ENCODE measurements at regions not wholly inside any gene's neighbourhood (a gene's known extent, or its start where the extent isn't known, plus 50 kb on each side); places are given as distances from the start of the nearest gene placed in this dataset.
"Not testable (repeated sequence)": the region's sequence is repeated elsewhere in the genome, so short reads cannot be mapped to it uniquely, and the experiment has no call there.

DNA sequence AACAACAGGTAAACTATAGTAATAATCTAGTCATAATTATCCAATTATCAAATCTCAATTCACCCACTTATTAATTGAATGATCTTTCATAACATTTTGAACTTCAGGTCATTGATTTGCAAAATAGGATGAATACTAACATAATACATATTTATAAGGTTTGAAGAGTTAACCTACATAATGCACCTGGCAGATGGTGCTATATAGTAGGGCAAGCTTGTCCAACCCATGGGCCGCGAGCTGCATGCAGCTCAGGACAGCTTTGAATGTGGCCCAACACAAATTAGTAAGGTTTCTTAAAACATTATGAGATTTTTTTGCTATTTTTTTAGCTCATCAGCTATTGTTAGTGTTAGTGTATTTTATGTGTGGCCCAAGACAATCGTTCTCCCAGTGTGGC lies 815.8 kb upstream of the ID2 start:
- Mint-ChIP-seq H3K27ac (no peak overlapping the region), H3K4me1 (ENCODE audit: low read depth) (peaks cover 3% of the 10 kb centered on the region), H3K36me3 (no peaks in the 10 kb centered on the region), H3K4me3 (no peak overlapping the region), H3K9me3 (ENCODE audit: low read depth) (no peaks in the 10 kb centered on the region), H3K27me3 (no peaks in the 10 kb centered on the region)

DNA sequence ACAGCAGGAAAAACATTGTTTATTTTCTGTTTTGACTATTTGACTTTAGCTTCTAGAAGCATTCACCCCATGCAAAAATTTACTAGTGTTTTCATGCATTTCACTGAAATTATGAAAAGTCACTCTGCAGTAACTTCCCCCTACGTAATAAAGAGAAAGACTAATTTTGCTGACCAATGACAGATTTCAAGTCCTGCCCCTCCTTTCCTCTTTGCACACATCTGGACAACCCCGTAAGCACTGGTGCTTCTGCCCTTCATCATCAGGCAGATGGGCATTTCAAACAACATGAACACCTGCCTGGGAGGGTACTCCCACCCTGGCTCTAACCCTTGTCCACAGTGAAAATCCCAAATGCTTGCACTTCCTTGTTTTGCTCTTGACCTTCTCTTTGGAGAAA lies 815.0 kb upstream of the ID2 start:
- Mint-ChIP-seq H3K27me3 (no peaks in the 10 kb centered on the region), H3K27ac (no peak overlapping the region), H3K4me3 (no peak overlapping the region), H3K4me1 (ENCODE audit: low read depth) (peaks cover 3% of the 10 kb centered on the region), H3K9me3 (ENCODE audit: low read depth) (no peaks in the 10 kb centered on the region), H3K36me3 (no peaks in the 10 kb centered on the region)

DNA sequence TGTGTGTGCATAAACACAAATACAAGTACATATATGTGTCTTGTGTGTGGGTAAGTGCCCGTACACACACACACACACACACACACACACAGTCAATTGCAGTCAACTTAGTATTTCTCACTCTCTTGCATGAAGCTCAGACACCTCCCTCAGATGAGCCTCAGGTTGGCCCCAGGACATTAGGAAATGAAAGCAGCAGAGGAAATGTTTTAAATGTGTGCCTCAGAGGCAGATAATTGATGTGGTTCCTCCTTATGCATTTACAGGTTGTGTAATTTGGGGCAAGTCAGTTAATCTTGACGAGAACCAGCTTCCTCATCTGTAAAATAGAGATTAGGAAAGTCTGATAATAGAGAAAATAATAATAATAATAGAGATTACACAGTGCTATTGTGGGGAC lies 814.0 kb upstream of the ID2 start:
- H3K27ac Mint-ChIP-seq = no peak overlapping the region
- no peak overlapping the region for H3K4me3 Mint-ChIP-seq
- H3K9me3 Mint-ChIP-seq (ENCODE audit: low read depth) = no peaks in the 10 kb centered on the region
- no peaks in the 10 kb centered on the region for H3K36me3 Mint-ChIP-seq
- no peaks in the 10 kb centered on the region for H3K27me3 Mint-ChIP-seq
- H3K4me1 Mint-ChIP-seq (ENCODE audit: low read depth) = peaks cover 3% of the 10 kb centered on the region

DNA sequence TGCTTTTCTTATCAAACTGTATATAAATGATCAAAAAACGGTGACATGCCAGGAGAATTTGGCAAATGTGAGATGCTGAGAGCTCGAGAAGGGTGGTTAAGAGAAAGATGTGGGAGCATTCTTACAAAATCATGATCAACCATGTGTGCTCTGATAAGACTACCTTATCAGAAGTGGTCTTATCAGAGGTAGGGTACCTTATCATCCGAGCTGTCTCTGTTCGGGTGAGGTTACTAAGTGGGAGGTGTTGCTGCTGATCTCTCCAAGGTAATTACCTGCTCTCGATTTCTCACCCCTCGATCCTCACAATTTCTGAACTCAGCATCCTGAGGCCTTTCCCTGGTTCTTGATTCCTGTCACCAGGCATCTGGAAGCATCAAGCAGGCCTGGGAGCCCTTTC lies 813.0 kb upstream of the ID2 start:
- no peak overlapping the region for H3K27ac Mint-ChIP-seq
- H3K27me3 Mint-ChIP-seq = no peaks in the 10 kb centered on the region
- H3K9me3 Mint-ChIP-seq (ENCODE audit: low read depth) = no peaks in the 10 kb centered on the region
- H3K4me1 Mint-ChIP-seq (ENCODE audit: low read depth) = peaks cover 3% of the 10 kb centered on the region
- no peak overlapping the region for H3K4me3 Mint-ChIP-seq
- no peaks in the 10 kb centered on the region for H3K36me3 Mint-ChIP-seq

DNA sequence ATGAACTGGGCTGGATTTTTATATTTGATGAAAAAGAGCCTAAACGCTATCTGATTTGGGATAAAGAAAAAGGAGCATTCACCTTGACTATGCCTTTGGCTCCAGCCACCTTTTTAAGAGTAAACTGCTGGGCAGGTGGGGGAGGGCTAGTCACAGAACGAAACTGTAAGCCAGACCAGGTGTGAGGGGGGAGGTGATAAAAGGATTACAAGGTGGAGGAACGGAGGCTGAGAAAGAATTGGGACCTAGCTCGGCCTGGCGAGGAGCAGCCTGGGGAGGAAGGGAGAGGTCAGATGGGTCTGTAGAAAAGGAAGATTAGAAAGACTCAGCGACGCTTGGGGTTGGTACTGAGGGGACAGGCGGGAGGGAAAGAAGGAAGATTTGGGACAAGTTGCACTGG lies 805.4 kb upstream of the ID2 start:
- H3K9me3 Mint-ChIP-seq (ENCODE audit: low read depth); H3K27ac Mint-ChIP-seq; H3K36me3 Mint-ChIP-seq: not testable (repeated sequence)

DNA sequence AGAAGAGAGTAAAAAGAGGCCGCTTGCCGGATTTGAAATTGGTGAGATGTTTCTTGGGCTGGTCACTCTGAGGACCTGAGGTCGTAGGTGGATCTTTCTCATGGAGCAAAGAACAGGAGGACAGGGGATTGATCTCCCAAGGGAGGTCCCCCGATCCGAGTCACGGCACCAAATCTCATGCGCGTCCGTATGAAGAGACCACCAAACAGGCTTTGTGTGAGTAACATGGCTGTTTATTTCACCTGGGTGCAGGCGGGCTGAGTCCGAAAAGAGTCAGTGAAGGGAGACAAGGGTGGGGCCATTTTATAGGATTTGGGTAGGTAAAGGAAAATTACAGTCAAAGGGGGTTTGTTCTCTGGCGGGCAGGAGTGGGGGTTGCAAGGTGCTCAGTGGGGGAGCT lies 803.6 kb upstream of the ID2 start:
- not testable (repeated sequence) for H3K4me1 Mint-ChIP-seq (ENCODE audit: low read depth); H3K27me3 Mint-ChIP-seq; H3K36me3 Mint-ChIP-seq; H3K9me3 Mint-ChIP-seq (ENCODE audit: low read depth); H3K27ac Mint-ChIP-seq; H3K4me3 Mint-ChIP-seq

More for the DNA sequence above, 805.4 kb upstream of the ID2 start:
- not testable (repeated sequence) for H3K4me3 Mint-ChIP-seq; H3K4me1 Mint-ChIP-seq (ENCODE audit: low read depth); H3K27me3 Mint-ChIP-seq

DNA sequence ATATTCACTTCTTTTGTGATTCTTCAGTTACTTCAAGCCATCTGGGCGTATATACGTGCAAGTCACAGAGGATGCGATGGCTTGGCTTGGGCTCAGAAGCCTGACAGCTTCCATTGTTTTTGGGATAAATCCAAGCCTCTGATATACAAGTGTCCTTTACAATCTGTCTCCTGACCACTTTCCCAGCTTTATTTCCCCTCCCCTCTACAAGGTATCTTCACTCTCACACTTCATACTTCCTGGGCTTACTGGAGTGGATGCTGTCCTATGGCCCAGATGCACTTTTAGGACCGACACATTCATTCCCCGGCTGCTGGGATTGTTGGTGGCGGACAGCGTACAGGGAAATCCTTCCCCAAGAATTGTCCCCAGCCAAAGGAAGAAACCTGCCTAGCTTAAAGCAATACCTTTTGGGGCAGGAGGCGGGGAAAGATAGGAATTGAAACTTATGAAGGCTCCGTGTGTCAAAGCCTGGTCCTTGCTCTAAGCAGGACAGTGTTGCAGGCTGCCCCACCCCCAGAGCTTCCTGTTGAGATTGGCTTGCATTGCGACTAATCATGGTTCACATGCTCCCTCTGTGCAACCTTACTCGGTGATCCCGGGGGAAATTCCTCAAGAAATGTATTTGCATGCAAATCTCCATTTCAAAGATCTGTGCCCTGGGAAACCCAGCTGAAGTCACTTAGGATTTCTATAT lies 802.9 kb upstream of the ID2 start:
- Mint-ChIP-seq H3K4me3 (no peak overlapping the region), H3K27me3 (no peaks in the 10 kb centered on the region), H3K9me3 (ENCODE audit: low read depth) (no peaks in the 10 kb centered on the region), H3K27ac (no peak overlapping the region), H3K36me3 (no peaks in the 10 kb centered on the region), H3K4me1 (ENCODE audit: low read depth) (no peaks in the 10 kb centered on the region)

DNA sequence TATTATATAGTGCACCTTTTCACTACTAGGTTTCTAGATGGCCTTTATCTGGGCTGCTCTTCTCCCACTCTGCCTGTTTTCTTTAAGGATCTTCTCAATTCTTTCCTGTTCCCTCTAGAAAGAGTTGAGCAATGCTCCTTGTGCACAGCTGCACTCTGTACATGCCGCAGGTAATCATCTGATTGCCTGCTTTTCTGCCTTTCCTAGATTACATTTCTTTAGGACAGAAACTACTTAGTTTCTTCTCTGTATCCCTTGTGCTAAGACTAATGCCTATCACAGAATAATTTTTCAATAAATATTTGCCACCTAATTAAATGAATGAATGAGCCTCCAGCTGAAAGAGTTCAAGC lies 802.4 kb upstream of the ID2 start:
- Mint-ChIP-seq H3K27me3 (no peaks in the 10 kb centered on the region), H3K27ac (no peak overlapping the region), H3K9me3 (ENCODE audit: low read depth) (no peaks in the 10 kb centered on the region), H3K36me3 (no peaks in the 10 kb centered on the region), H3K4me1 (ENCODE audit: low read depth) (no peaks in the 10 kb centered on the region), H3K4me3 (no peak overlapping the region)

GRCh38 chr2:7880126-7880525 lies 801.7 kb upstream of the ID2 start:
- Mint-ChIP-seq H3K4me3 (no peak overlapping the region), H3K36me3 (no peaks in the 10 kb centered on the region)

GRCh38 chr2:7880566-7880965 lies 801.3 kb upstream of the ID2 start:
- H3K4me3 Mint-ChIP-seq = no peak overlapping the region
- H3K27ac Mint-ChIP-seq = no peak overlapping the region
- no peaks in the 10 kb centered on the region for H3K27me3 Mint-ChIP-seq
- H3K4me1 Mint-ChIP-seq (ENCODE audit: low read depth) = no peaks in the 10 kb centered on the region
- no peaks in the 10 kb centered on the region for H3K36me3 Mint-ChIP-seq
- H3K9me3 Mint-ChIP-seq (ENCODE audit: low read depth) = no peaks in the 10 kb centered on the region

More at GRCh38 chr2:7880126-7880525, 801.7 kb upstream of the ID2 start:
- Mint-ChIP-seq H3K27me3 (no peaks in the 10 kb centered on the region), H3K9me3 (ENCODE audit: low read depth) (no peaks in the 10 kb centered on the region), H3K27ac (no peak overlapping the region), H3K4me1 (ENCODE audit: low read depth) (no peaks in the 10 kb centered on the region)

DNA sequence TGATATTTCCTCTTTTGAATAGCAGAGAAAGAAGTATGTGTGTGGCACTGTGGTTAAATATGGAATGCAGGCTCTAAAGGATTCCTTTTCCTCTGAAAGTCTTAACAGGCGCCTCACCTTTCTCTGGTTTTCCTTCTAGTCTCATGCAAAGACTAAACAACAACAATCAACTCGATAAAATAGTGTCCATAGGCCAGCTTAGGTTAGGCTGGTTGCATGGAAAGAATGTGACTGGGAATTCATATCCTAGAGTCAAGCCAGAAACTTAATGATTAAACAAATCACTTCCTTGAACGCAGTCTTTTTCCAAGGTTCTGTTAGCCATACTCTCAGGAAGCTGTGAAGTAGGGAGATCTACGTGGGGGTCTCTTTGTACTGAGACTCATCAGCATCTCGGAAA lies 800.8 kb upstream of the ID2 start:
- Mint-ChIP-seq H3K4me3 (no peak overlapping the region), H3K4me1 (ENCODE audit: low read depth) (no peaks in the 10 kb centered on the region), H3K36me3 (no peaks in the 10 kb centered on the region), H3K27ac (no peak overlapping the region), H3K9me3 (ENCODE audit: low read depth) (no peaks in the 10 kb centered on the region), H3K27me3 (no peaks in the 10 kb centered on the region)

DNA sequence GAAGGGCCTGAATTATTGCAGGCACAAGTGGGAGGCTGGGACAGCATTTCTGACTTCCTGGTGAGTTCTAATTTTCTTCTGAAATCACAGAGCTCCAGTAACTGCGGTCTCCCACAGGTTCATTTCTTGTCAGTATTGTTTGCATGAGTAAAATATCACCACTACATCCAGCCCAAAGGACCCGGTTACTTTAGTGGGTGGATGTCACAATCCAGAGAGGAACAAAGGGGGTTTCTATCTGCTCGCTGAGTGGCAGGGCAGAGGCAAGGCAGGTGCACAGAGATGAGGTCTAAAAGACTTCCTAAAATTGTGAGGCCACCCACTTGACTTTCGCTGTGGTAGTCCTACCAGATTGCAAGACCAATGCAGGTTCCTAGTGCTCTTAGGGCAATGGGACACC lies 800.4 kb upstream of the ID2 start:
- Mint-ChIP-seq H3K9me3 (ENCODE audit: low read depth) (no peaks in the 10 kb centered on the region), H3K4me1 (ENCODE audit: low read depth) (no peaks in the 10 kb centered on the region), H3K36me3 (no peaks in the 10 kb centered on the region), H3K27ac (no peak overlapping the region), H3K27me3 (no peaks in the 10 kb centered on the region), H3K4me3 (no peak overlapping the region)

DNA sequence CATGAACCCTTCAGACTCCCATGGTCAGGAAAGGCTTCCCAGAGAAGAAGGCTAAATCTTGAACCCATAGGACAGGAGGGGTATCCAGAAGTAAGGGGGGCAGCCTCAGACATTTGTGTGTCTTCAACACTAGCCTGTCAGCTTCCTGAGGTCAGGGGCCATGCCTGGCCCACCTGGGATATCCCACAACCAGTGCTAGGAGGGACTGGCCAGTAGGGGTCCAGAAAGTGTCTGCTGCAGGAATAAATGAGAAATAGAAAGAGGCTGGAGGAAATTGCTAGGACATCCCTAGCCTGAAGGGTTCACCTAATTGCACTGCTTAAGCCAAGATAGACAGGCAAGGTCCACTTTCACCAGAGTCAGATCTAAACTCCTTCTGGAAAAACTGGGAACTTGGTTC lies 799.6 kb upstream of the ID2 start:
- Mint-ChIP-seq H3K36me3 (no peaks in the 10 kb centered on the region), H3K9me3 (ENCODE audit: low read depth) (no peaks in the 10 kb centered on the region), H3K4me3 (no peak overlapping the region), H3K27ac (no peak overlapping the region), H3K4me1 (ENCODE audit: low read depth) (no peaks in the 10 kb centered on the region), H3K27me3 (no peaks in the 10 kb centered on the region)

DNA sequence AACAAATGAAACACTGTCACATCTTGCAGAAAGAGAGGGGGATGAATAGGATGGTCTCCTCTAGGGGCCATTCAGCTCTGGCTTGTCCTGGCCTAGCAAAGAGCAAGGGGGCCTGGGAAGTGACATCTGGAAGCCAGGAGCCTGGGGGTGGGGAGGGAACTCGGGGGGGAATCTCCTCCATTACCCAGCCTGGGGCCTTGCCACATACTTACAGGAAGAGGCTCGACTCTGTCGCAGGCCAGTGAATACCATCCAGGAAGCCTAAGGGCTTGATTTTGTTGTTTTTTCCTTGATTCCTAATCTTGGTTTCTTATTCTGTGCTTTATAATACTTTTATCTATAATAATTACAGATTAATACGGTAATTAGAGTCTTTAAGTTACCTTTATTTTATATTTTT lies 797.5 kb upstream of the ID2 start:
- Mint-ChIP-seq H3K4me1 (ENCODE audit: low read depth) (no peaks in the 10 kb centered on the region), H3K9me3 (ENCODE audit: low read depth) (no peaks in the 10 kb centered on the region), H3K27ac (no peak overlapping the region), H3K36me3 (no peaks in the 10 kb centered on the region), H3K4me3 (no peak overlapping the region), H3K27me3 (no peaks in the 10 kb centered on the region)

DNA sequence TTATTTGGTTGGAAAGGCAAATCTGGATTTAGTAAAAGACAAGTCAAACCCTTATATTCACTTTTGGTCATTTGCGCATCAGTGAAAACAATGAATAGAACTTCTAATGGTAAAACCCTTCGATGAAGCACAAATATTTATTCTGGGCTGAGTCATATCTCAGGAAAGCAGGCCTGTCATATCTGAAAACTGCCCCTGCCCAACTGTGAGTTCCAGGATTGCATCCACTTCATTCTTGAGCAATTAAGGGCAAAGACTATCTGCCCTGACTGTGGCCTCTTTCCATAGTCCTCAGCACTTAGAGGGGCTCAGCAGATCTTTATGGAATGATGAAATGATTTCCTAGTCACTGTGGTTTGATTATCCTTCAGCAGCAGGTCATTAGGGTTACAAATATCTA lies 795.2 kb upstream of the ID2 start:
- Mint-ChIP-seq H3K27me3 (no peaks in the 10 kb centered on the region), H3K4me3 (no peak overlapping the region), H3K27ac (no peak overlapping the region), H3K9me3 (ENCODE audit: low read depth) (peaks cover under 1% of the 10 kb centered on the region), H3K4me1 (ENCODE audit: low read depth) (no peaks in the 10 kb centered on the region), H3K36me3 (no peaks in the 10 kb centered on the region)

DNA sequence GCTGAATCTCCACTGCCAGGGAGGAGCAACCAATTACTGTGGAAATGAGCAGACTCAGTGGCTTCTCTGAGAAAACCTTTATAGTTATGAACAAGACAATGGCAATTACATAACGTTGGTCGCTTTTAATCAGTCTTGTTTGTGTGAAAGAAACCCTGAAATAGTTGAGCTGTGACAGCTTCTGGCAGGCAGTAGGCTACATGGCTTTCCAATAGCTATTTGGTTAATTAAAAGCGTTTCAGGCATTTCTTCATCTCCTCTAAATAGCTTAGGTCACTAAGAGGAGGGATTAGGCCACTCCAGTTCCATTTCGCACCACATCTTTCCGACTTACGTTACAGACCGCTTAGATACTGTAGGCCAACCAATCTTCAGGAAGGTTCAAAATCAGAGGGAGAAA lies 794.4 kb upstream of the ID2 start:
- H3K27ac Mint-ChIP-seq = no peak overlapping the region
- no peak overlapping the region for H3K4me3 Mint-ChIP-seq
- H3K9me3 Mint-ChIP-seq (ENCODE audit: low read depth) = peaks cover 5% of the 10 kb centered on the region
- H3K27me3 Mint-ChIP-seq = no peaks in the 10 kb centered on the region
- H3K36me3 Mint-ChIP-seq = no peaks in the 10 kb centered on the region
- H3K4me1 Mint-ChIP-seq (ENCODE audit: low read depth) = no peaks in the 10 kb centered on the region
